Left ventricle myocardium inferior (tissue), 1 donor: ENCODE measurements at regions not wholly inside any gene's neighbourhood (a gene's known extent, or its start where the extent isn't known, plus 50 kb on each side); places are given as distances from the start of the nearest gene placed in this dataset.
A peak's percentile ranks its signal among the peaks of the same experiment; 100 is the strongest.

Experiments used
- DNase-seq: peaks from one replicate; pipeline ENCODE4 v3.0.0-alpha.2; 2020
- H3K27ac ChIP-seq: fragments of 200-600 bp; replicated peaks from 2 replicates; pipeline ENCODE4 v1.8.0; 2021
- H3K27me3 ChIP-seq: fragments of 200-600 bp; 2 replicates; pipeline ENCODE4 v1.8.0; 2021; ENCODE audit warnings: low read depth
- H3K36me3 ChIP-seq: fragments of 200-600 bp; 2 replicates; pipeline ENCODE4 v1.8.0; 2021
- H3K4me1 ChIP-seq: fragments of 200-600 bp; 2 replicates; pipeline ENCODE4 v1.8.0; 2021
- H3K4me3 ChIP-seq: fragments of 200-600 bp; 2 replicates; pipeline ENCODE4 v1.8.0; 2021; ENCODE audit warnings: mild to moderate bottlenecking, moderate library complexity
- H3K9me3 ChIP-seq: fragments of 200-600 bp; replicated peaks from 2 replicates; pipeline ENCODE4 v1.8.0; 2021
- intact Hi-C: fragments of 100-400 bp; cut with micrococcal nuclease; formaldehyde crosslinking; loops from one replicate; pipeline ENCODE4 v1.11.0; 2022
- TF ChIP-seq, protein P1 (sequence below): fragments of 200-600 bp; IDR thresholded peaks from 2 replicates; pipeline ENCODE4 v1.8.0; 2021; ENCODE audit warnings: antibody characterized with exemption, mild to moderate bottlenecking, borderline replicate concordance
- donor health status: DM: no; HTN: yes; CAD: no; lungs with severe emphysema.

DNA sequence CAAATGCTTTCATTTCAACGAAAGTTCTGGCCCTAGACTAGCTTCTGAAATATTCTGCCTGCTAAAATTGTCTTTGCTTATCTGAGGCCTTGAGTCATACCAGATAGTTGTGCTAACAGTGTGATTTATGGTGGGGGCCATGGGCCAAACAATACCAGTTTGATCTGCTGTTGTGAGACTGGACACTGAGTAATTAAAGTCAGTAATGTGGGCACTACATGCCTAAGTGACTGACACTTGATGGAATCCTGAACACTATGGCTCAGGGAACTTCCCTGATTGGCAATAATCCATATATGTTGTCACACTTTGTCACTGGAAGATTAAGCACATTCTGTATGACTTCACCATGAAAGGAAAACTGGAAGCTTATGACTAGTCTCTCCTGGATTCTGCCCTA is 127.6 kb upstream of the CYLC2 start:
- Histone ChIP-seq H3K4me1 (peaks cover 10% of the 10 kb centered on the region), H3K36me3 (no peaks in the 10 kb centered on the region), H3K27ac (peak overlapping the region; percentile 58), H3K4me3 (no peak overlapping the region), H3K27me3 (no peaks in the 10 kb centered on the region), H3K9me3 (no peaks in the 10 kb centered on the region)
- intact Hi-C loops, result no loop called here
- TF ChIP-seq, protein P1, sequence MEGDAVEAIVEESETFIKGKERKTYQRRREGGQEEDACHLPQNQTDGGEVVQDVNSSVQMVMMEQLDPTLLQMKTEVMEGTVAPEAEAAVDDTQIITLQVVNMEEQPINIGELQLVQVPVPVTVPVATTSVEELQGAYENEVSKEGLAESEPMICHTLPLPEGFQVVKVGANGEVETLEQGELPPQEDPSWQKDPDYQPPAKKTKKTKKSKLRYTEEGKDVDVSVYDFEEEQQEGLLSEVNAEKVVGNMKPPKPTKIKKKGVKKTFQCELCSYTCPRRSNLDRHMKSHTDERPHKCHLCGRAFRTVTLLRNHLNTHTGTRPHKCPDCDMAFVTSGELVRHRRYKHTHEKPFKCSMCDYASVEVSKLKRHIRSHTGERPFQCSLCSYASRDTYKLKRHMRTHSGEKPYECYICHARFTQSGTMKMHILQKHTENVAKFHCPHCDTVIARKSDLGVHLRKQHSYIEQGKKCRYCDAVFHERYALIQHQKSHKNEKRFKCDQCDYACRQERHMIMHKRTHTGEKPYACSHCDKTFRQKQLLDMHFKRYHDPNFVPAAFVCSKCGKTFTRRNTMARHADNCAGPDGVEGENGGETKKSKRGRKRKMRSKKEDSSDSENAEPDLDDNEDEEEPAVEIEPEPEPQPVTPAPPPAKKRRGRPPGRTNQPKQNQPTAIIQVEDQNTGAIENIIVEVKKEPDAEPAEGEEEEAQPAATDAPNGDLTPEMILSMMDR, result no peak
- no peak for DNase-seq

DNA sequence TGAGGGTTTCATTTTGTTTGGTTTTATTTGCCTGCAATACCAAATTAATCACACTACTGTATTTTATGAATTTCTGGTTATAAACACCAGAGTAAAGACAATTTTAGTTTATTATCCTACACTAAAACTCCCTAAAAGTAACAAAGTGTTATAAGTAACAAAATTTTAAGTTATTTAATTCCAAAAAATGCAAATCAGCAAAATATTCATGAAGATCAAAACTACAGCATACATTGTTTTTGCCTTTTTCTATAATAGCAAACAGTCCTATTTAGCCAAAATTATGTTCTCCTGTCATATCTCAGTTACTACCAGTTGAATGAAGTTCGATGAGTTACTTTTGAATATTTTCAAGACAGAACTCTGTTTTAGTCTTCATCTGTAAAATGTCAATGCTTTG is 132.7 kb upstream of the CYLC2 start:
- no peaks in the 10 kb centered on the region for H3K9me3 ChIP-seq
- H3K27me3 ChIP-seq, result no peaks in the 10 kb centered on the region
- H3K36me3 ChIP-seq, result no peaks in the 10 kb centered on the region
- intact Hi-C loops, result no loop called here
- peaks cover 10% of the 10 kb centered on the region for H3K4me1 ChIP-seq
- no peak overlapping the region for H3K4me3 ChIP-seq
- TF ChIP-seq, protein P1, result no peak
- DNase-seq, result no peak
- no peak overlapping the region for H3K27ac ChIP-seq

DNA sequence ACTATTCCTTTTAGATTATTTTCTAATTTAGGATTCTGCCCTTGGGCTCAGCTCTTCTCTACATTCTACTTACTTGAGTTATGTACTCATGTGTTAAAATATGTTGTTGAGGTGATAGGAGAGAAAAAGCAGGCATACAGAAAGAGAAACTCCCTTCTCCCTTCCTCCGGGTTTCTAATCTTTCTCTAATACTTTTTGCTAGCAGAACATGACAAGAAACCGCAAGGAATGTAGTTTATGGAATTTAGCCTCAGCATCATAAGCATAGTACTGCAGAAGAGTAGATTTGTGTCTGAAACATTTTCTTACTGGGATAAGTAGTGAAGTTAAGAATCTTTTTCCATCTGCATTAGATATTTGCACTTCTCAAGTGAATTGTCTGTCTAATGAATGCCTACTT is 139.5 kb upstream of the CYLC2 start:
- intact Hi-C loops, result no loop called here
- TF ChIP-seq, protein P1, result no peak
- no peak overlapping the region for H3K27ac ChIP-seq
- no peak overlapping the region for H3K4me3 ChIP-seq
- H3K36me3 ChIP-seq, result no peaks in the 10 kb centered on the region
- H3K9me3 ChIP-seq, result peaks cover 6% of the 10 kb centered on the region
- DNase-seq, result no peak
- peaks cover 9% of the 10 kb centered on the region for H3K4me1 ChIP-seq
- H3K27me3 ChIP-seq, result no peaks in the 10 kb centered on the region

DNA sequence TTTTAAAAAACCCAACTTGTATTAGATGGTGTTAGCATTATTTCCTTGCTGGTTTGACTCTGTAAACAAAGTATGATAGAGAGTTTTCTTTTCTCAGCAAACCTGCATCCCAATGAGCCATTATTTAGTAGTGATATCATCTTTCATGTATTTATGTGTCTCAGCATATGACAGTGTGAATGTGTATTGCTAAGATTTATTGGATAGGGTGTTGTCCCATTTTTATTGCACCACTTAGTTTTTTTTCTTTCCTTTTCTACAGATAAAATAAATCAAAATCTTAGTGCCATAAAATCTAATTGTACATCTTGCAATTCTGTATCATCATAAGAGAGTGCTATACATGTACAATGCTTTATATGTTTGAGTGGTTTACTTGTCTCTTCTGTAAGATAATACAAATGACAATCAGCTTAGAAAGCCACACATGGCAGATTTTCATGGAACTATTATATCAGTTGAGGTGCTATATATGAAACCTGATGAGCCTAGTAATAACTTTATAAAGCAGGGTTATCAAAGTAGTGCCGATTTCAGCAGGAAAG is 149.2 kb upstream of the CYLC2 start:
- no peaks in the 10 kb centered on the region for H3K36me3 ChIP-seq
- TF ChIP-seq, protein P1, result no peak
- no peaks in the 10 kb centered on the region for H3K4me1 ChIP-seq
- no peak overlapping the region for H3K4me3 ChIP-seq
- peaks cover 11% of the 10 kb centered on the region for H3K9me3 ChIP-seq
- H3K27me3 ChIP-seq, result no peaks in the 10 kb centered on the region
- no peak overlapping the region for H3K27ac ChIP-seq
- no peak for DNase-seq
- intact Hi-C loops, result no loop called here

DNA sequence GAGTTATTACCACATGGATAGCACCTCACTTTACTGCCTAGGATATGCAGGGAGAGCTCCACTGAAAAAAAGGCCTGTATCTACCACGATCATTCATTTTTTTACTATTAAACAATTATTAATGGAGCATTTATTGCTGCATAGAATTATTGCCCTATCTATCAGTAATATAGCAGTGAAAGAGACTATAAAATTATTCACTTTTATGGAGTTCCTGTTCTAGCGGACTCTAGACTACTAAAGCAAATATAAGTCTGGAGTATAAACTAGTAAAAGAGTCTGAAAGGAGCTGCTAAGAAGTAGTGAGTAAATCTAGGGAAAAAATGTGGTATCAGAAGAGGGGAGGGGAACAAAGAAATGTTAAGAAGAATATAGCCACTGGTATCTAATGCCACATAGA is 150.4 kb upstream of the CYLC2 start:
- H3K4me3 ChIP-seq, result no peak overlapping the region
- H3K27me3 ChIP-seq, result no peaks in the 10 kb centered on the region
- H3K9me3 ChIP-seq, result peaks cover 7% of the 10 kb centered on the region
- TF ChIP-seq, protein P1, result no peak
- H3K4me1 ChIP-seq, result no peaks in the 10 kb centered on the region
- no peak for DNase-seq
- intact Hi-C loops, result no loop called here
- H3K36me3 ChIP-seq, result no peaks in the 10 kb centered on the region
- no peak overlapping the region for H3K27ac ChIP-seq

DNA sequence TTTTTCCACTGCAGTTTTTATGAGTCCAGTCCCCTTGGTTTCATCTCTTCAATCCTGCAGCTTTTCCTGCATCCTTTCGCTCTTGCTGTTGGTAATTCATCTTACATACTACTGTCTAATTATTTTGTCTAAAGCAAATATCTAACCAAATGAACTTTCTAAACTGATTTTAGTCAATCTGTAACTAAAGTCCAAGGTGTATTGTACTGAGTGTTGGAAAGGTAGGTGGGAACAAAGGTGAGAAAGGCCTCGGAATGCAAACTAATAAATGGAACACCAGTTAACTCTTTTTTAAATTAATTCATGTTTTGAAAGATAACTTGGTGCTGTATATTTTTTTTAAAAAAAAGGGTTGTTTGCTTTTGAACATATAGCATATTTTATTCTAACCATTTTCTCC is 152.7 kb upstream of the CYLC2 start:
- peaks cover 5% of the 10 kb centered on the region for H3K9me3 ChIP-seq
- H3K27ac ChIP-seq, result no peak overlapping the region
- H3K27me3 ChIP-seq, result no peaks in the 10 kb centered on the region
- no peaks in the 10 kb centered on the region for H3K4me1 ChIP-seq
- intact Hi-C loops, result no loop called here
- no peak for DNase-seq
- TF ChIP-seq, protein P1, result no peak
- H3K36me3 ChIP-seq, result no peaks in the 10 kb centered on the region
- H3K4me3 ChIP-seq, result no peak overlapping the region
